ENCODE measurements at regions not wholly inside any gene's neighbourhood (a gene's known extent, or its start where the extent isn't known, plus 50 kb on each side); places are given as distances from the start of the nearest gene placed in this dataset.
"Not testable (repeated sequence)": the region's sequence is repeated elsewhere in the genome, so short reads cannot be mapped to it uniquely, and the experiment has no call there.

DNA sequence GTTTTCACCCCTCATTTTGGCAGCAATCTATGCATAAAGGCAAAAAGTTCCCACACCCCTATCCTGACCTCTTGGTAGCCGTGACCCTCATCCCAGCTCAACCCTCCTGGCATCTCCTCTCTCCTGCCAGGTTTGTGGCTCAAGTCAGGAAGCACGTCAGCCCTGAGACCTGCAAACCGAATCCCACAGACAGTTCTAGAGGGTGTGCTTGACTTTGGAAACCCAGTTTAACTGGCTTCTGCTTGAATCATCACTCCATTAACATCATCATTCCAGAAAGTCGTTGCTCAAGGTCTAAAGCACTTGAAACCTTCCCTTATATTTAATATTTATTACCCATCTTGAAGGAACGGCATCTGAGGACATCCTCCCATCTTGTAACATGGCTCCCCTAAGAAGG is 133.4 kb upstream of the ERG start:
- H3K36me3 Mint-ChIP-seq (ENCODE audit: insufficient read depth, unreplicated experiment): no peaks in the 10 kb centered on the region
- intact Hi-C loops (cut with micrococcal nuclease; ENCODE audit: unreplicated experiment): no loop called here
- no peaks in the 10 kb centered on the region for H3K4me1 Mint-ChIP-seq (ENCODE audit: low read depth, unreplicated experiment)
- no peak for DNase-seq
- H3K27ac Mint-ChIP-seq (ENCODE audit: unreplicated experiment): no peak overlapping the region
- TF ChIP-seq, protein P1, sequence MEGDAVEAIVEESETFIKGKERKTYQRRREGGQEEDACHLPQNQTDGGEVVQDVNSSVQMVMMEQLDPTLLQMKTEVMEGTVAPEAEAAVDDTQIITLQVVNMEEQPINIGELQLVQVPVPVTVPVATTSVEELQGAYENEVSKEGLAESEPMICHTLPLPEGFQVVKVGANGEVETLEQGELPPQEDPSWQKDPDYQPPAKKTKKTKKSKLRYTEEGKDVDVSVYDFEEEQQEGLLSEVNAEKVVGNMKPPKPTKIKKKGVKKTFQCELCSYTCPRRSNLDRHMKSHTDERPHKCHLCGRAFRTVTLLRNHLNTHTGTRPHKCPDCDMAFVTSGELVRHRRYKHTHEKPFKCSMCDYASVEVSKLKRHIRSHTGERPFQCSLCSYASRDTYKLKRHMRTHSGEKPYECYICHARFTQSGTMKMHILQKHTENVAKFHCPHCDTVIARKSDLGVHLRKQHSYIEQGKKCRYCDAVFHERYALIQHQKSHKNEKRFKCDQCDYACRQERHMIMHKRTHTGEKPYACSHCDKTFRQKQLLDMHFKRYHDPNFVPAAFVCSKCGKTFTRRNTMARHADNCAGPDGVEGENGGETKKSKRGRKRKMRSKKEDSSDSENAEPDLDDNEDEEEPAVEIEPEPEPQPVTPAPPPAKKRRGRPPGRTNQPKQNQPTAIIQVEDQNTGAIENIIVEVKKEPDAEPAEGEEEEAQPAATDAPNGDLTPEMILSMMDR (IDR thresholded peaks at IDR 0.05; ENCODE audit: unreplicated experiment): no peak
- H3K4me3 Mint-ChIP-seq (ENCODE audit: low read depth, unreplicated experiment): no peak overlapping the region
- peaks cover 74% of the 10 kb centered on the region for H3K27me3 Mint-ChIP-seq (ENCODE audit: unreplicated experiment)
- no peaks in the 10 kb centered on the region for H3K9me3 Mint-ChIP-seq (ENCODE audit: low read depth, unreplicated experiment)
- no TSS peak for BruUV-seq (replicated peaks)
- CTCF ChIA-PET: no interaction called here

DNA sequence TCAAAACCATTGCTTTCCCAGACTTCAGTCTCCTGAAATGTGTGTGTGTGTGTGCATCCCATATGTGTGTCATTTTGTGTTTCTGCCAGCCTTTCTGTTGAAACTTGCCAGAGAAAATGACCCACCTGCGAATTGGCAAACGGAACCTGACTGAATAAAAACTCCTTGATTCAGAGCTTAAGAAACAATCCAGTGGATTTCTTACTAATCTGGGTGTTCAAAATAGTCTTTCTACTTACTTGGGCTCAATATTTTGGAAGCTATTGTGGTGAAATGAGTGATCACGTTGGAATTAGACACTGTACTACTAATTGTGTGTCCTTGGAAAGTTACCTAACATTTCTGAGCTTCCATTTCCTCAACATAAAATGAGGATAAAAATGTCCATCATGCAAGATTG is 138.9 kb upstream of the ERG start:
- no peak for DNase-seq
- Mint-ChIP-seq H3K36me3 (ENCODE audit: insufficient read depth, unreplicated experiment) (no peaks in the 10 kb centered on the region), H3K27me3 (ENCODE audit: unreplicated experiment) (peaks cover 83% of the 10 kb centered on the region), H3K27ac (ENCODE audit: unreplicated experiment) (no peak overlapping the region), H3K4me1 (ENCODE audit: low read depth, unreplicated experiment) (no peaks in the 10 kb centered on the region), H3K4me3 (ENCODE audit: low read depth, unreplicated experiment) (no peak overlapping the region), H3K9me3 (ENCODE audit: low read depth, unreplicated experiment) (no peaks in the 10 kb centered on the region)
- TF ChIP-seq, protein P1 (IDR thresholded peaks at IDR 0.05; ENCODE audit: unreplicated experiment): no peak
- BruUV-seq (replicated peaks): no TSS peak
- intact Hi-C loops (cut with micrococcal nuclease; ENCODE audit: unreplicated experiment): no loop called here
- CTCF ChIA-PET: no interaction called here

DNA sequence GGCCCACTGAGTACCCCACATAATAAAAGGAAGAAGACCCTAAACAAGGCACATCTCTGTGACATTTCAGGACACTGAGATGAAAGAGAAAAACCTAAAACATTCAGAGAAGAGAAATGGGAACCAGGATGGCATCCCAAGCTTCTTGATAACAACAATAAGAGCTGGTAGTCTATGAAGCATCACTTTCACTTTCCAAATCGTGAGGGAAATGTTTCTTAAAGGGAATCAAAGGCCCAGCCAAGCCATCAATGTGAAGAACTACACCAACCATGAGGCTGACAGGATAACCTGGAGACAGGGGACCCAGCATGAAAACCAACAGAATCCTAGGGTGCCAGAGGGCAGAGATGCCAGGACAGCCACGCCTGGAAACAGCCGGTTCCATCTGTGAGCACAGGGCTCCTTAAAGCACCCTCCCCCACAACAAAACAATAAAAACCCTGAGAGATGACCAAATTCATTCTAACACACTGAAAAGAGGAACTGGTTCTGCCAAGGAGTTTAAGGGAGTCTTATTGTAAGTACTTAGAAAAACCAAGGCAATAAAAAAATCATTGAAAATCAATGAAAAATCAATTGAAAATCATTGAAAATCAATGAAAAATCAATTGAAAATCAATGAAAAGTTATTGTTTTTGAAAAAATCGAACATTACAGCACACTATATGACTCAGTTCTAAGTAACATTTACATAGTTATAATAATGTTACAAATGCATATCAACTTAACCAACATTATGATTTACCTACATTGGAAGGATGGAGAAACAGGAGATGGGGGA is 141.5 kb upstream of the ERG start:
- Mint-ChIP-seq H3K36me3 (ENCODE audit: insufficient read depth, unreplicated experiment) (no peaks in the 10 kb centered on the region), H3K4me1 (ENCODE audit: low read depth, unreplicated experiment) (no peaks in the 10 kb centered on the region), H3K27ac (ENCODE audit: unreplicated experiment) (no peak overlapping the region), H3K4me3 (ENCODE audit: low read depth, unreplicated experiment) (no peak overlapping the region), H3K27me3 (ENCODE audit: unreplicated experiment) (peaks cover 80% of the 10 kb centered on the region), H3K9me3 (ENCODE audit: low read depth, unreplicated experiment) (no peaks in the 10 kb centered on the region)
- BruUV-seq (replicated peaks): no TSS peak
- intact Hi-C loops (cut with micrococcal nuclease; ENCODE audit: unreplicated experiment): no loop called here
- TF ChIP-seq, protein P1 (IDR thresholded peaks at IDR 0.05; ENCODE audit: unreplicated experiment): no peak
- DNase-seq: no peak
- CTCF ChIA-PET: no interaction called here

DNA sequence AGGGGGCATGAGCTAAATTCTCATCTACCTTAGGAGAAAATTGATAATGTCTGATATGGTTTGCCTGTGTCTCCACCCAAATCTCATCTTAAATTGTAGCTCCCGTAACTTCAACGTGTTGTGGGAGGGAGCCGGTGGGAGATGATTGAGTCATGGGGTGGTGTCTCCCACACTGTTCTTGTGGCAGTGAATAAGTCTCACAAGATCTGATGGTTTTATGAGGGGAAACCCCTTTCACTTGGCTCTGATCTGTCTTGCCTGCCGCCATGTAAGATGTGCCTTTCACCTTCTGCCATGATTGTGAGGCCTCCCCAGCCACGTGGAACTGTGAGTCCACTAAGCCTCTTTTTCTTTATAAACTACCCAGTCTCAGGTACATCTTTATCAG is 142.1 kb upstream of the ERG start:
- H3K4me1 Mint-ChIP-seq (ENCODE audit: low read depth, unreplicated experiment); BruUV-seq (replicated peaks); intact Hi-C loops (cut with micrococcal nuclease; ENCODE audit: unreplicated experiment); CTCF ChIA-PET; DNase-seq; H3K36me3 Mint-ChIP-seq (ENCODE audit: insufficient read depth, unreplicated experiment); H3K9me3 Mint-ChIP-seq (ENCODE audit: low read depth, unreplicated experiment); H3K4me3 Mint-ChIP-seq (ENCODE audit: low read depth, unreplicated experiment); H3K27ac Mint-ChIP-seq (ENCODE audit: unreplicated experiment): not testable (repeated sequence)
- peaks cover 77% of the 10 kb centered on the region for H3K27me3 Mint-ChIP-seq (ENCODE audit: unreplicated experiment)

DNA sequence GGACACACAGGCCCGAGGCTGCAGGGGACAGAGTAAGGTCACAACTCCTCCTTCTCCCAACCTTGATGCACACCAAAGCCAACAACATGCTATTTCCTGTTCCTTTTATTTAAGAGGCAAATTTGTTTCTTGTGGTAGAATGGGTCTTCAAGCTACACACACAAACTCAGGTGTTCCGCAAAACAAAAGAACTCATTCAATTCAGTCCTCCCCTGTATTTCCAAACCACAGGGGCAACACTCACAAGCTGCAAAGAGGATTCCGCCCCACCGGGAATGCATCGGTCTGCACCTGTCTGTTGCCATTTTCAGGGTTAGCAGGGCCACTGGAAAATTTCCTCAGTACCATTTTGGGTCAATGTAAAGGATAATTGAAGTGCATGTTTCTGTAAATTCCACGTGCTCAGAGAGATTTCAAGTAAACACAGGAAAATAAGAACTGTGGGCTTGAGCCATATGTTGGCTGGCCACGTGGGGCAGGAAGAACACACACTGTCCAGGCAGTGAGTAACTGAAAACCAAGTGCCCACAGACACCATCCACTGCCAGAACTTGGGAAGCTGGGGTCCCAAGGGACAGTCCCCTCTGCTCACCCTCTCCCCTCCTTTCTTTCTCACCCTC is 145.2 kb upstream of the ERG start:
- DNase-seq: no peak
- Mint-ChIP-seq H3K36me3 (ENCODE audit: insufficient read depth, unreplicated experiment) (peaks cover 2% of the 10 kb centered on the region), H3K27ac (ENCODE audit: unreplicated experiment) (no peak overlapping the region), H3K4me1 (ENCODE audit: low read depth, unreplicated experiment) (no peaks in the 10 kb centered on the region), H3K4me3 (ENCODE audit: low read depth, unreplicated experiment) (no peak overlapping the region), H3K27me3 (ENCODE audit: unreplicated experiment) (peaks cover 81% of the 10 kb centered on the region), H3K9me3 (ENCODE audit: low read depth, unreplicated experiment) (no peaks in the 10 kb centered on the region)
- BruUV-seq (replicated peaks): no TSS peak
- TF ChIP-seq, protein P1 (IDR thresholded peaks at IDR 0.05; ENCODE audit: unreplicated experiment): no peak
- CTCF ChIA-PET: no interaction called here
- intact Hi-C loops (cut with micrococcal nuclease; ENCODE audit: unreplicated experiment): no loop called here

All from Calu3 (cell line).